IMR-90 (cell line): ENCODE measurements at regions not wholly inside any gene's neighbourhood (a gene's known extent, or its start where the extent isn't known, plus 50 kb on each side); places are given as distances from the start of the nearest gene placed in this dataset.

ENCODE experiments used
- ATAC-seq: fragments of 200-7000 bp; cut with Tn5 transposase; 2 replicates; pipeline ENCODE4 v1.9.1; 2020; ENCODE audit warnings: low read depth, mild to moderate bottlenecking, moderate library complexity
- BruUV-seq: library from RNA; stranded (reverse); fragments of 400-500 nt; replicated peaks from 2 replicates; lab custom pipeline; 2021; lab: Mats Ljungman, UMichigan
- CTCF ChIA-PET: fragments of 300-600 bp; formaldehyde crosslinking; extraction: SDS; loops from one replicate; lab custom pipeline; 2021; ENCODE audit warnings: antibody characterized with exemption; lab: Yijun Ruan, JAX
- POLR2A ChIA-PET: fragments of 300-600 bp; sonication (Branson Sonifier 250); formaldehyde crosslinking; loops from one replicate; lab custom pipeline; 2022; ENCODE audit warnings: antibody characterized with exemption; ENCODE audit not compliant: unreplicated experiment; lab: Charles Lee
- DNase-seq: peaks from one replicate; pipeline ENCODE4 v3.0.0; 2013
- H2AFZ ChIP-seq: replicated peaks from 2 replicates; pipeline ENCODE3; 2013; ENCODE audit warnings: low read length, mild to moderate bottlenecking; ENCODE audit not compliant: poor library complexity
- H2AK5ac ChIP-seq: 2 replicates; pipeline ENCODE4 v1.6.1; 2013; ENCODE audit warnings: low read depth, low read length, inconsistent platforms
- H2AK9ac ChIP-seq: replicated peaks from 2 replicates; pipeline ENCODE3; 2013; ENCODE audit warnings: mild to moderate bottlenecking, low read depth, low read length, moderate library complexity; ENCODE audit not compliant: poor library complexity
- H2BK120ac ChIP-seq: 2 replicates; pipeline ENCODE4 v1.6.1; 2013; ENCODE audit warnings: low read depth, low read length, inconsistent platforms
- H2BK15ac ChIP-seq: 3 replicates; pipeline ENCODE4 v1.6.1; 2013; ENCODE audit warnings: low read depth, low read length, inconsistent platforms
- H2BK20ac ChIP-seq: 2 replicates; pipeline ENCODE4 v1.6.1; 2013; ENCODE audit warnings: low read depth, mild to moderate bottlenecking, inconsistent platforms, low read length, moderate library complexity
- H2BK5ac ChIP-seq: 2 replicates; pipeline ENCODE4 v1.6.1; 2013; ENCODE audit warnings: mild to moderate bottlenecking, low read depth, low read length, inconsistent platforms; ENCODE audit not compliant: poor library complexity, severe bottlenecking
- H3K14ac ChIP-seq: replicated peaks from 2 replicates; pipeline ENCODE4 v1.6.1; 2013; ENCODE audit warnings: low read depth, low read length, inconsistent platforms
- H3K18ac ChIP-seq: 2 replicates; pipeline ENCODE4 v1.6.1; 2013; ENCODE audit warnings: low read depth, low read length, control low read depth
- H3K23ac ChIP-seq: 2 replicates; pipeline ENCODE4 v1.6.1; 2013; ENCODE audit warnings: low read depth, low read length, inconsistent platforms
- H3K27ac ChIP-seq: 2 replicates; pipeline ENCODE4 v1.5.1; 2013; ENCODE audit warnings: mild to moderate bottlenecking, control low read depth, low read length; ENCODE audit not compliant: insufficient read depth
- H3K27me3 ChIP-seq: 2 replicates; pipeline ENCODE4 v1.6.1; 2013; ENCODE audit warnings: low read length; ENCODE audit not compliant: control insufficient read depth, insufficient read depth
- H3K36me3 ChIP-seq: 2 replicates; pipeline ENCODE4 v1.6.1; 2013; ENCODE audit warnings: low read length, mixed read lengths; ENCODE audit not compliant: control insufficient read depth, insufficient read depth
- H3K4ac ChIP-seq: 2 replicates; pipeline ENCODE4 v1.6.1; 2013; ENCODE audit warnings: low read depth, low read length, inconsistent platforms
- H3K4me1 ChIP-seq: 2 replicates; pipeline ENCODE4 v1.6.1; 2013; ENCODE audit warnings: low read length, mixed read lengths; ENCODE audit not compliant: control insufficient read depth, insufficient read depth
- H3K4me2 ChIP-seq: 2 replicates; pipeline ENCODE4 v1.6.1; 2013; ENCODE audit warnings: low read depth, mild to moderate bottlenecking, control low read depth, low read length, moderate library complexity
- H3K4me3 ChIP-seq: 2 replicates; pipeline ENCODE4 v1.5.1; 2013; ENCODE audit warnings: low read depth, mild to moderate bottlenecking, control low read depth, low read length, moderate library complexity; ENCODE audit not compliant: insufficient read depth
- H3K56ac ChIP-seq: 2 replicates; pipeline ENCODE4 v1.6.1; 2013; ENCODE audit warnings: low read length, inconsistent platforms; ENCODE audit not compliant: insufficient read depth; ENCODE audit errors: extremely low read depth
- H3K79me1 ChIP-seq, 2 experiments: 2 replicates each; pipeline ENCODE4 v1.6.1; 2013; ENCODE audit warnings: low read length in 2 of 2, inconsistent platforms in 1 of 2, low read depth in 1 of 2
- H3K9ac ChIP-seq: 2 replicates; pipeline ENCODE4 v1.6.1; 2013; ENCODE audit warnings: low read depth, low read length, control low read depth
- H3K9me1 ChIP-seq: 2 replicates; pipeline ENCODE4 v1.6.1; 2013; ENCODE audit warnings: low read length, inconsistent platforms; ENCODE audit not compliant: insufficient read depth
- H3K9me3 ChIP-seq: 2 replicates; pipeline ENCODE4 v1.6.1; 2013; ENCODE audit warnings: low read length; ENCODE audit not compliant: control insufficient read depth, insufficient read depth
- H4K20me1 ChIP-seq: 2 replicates; pipeline ENCODE4 v1.6.1; 2013; ENCODE audit warnings: low read length, inconsistent platforms; ENCODE audit not compliant: insufficient read depth
- H4K5ac ChIP-seq: 2 replicates; pipeline ENCODE4 v1.6.1; 2013; ENCODE audit warnings: mild to moderate bottlenecking, low read depth, low read length, control low read depth
- H4K8ac ChIP-seq, 2 experiments: 2 replicates each; pipeline ENCODE4 v1.6.1; 2013; ENCODE audit warnings: low read depth in 2 of 2, low read length in 2 of 2, control low read depth in 1 of 2, inconsistent platforms in 1 of 2
- H4K91ac ChIP-seq: 2 replicates; pipeline ENCODE4 v1.6.1; 2013; ENCODE audit warnings: low read depth, low read length, inconsistent platforms; ENCODE audit not compliant: insufficient read depth
- BHLHE40 ChIP-seq: fragments of 150-350 bp; IDR thresholded peaks from 2 replicates; pipeline ENCODE4 v1.6.1; 2016; ENCODE audit warnings: mild to moderate bottlenecking, low read depth, low read length
- CHD1 ChIP-seq: IDR thresholded peaks from 2 replicates; pipeline ENCODE4 v1.6.1; 2012; ENCODE audit warnings: low read depth, low read length, improper control_type of control experiment
- CTCF ChIP-seq: conservative IDR thresholded peaks from 2 replicates; pipeline ENCODE4 v1.5.1; 2012; ENCODE audit warnings: mild to moderate bottlenecking, low read depth, low read length, improper control_type of control experiment
- ELK1 ChIP-seq: fragments of 150-350 bp; IDR thresholded peaks from 2 replicates; pipeline ENCODE4 v1.6.1; 2016; ENCODE audit warnings: low read depth, mild to moderate bottlenecking, low read length, moderate library complexity, borderline replicate concordance
- MAFK ChIP-seq: IDR thresholded peaks from 2 replicates; pipeline ENCODE4 v1.6.1; 2012; ENCODE audit warnings: low read depth, low read length, improper control_type of control experiment
- MAZ ChIP-seq: IDR thresholded peaks from 2 replicates; pipeline ENCODE4 v1.6.1; 2012; ENCODE audit warnings: low read depth, mild to moderate bottlenecking, low read length, improper control_type of control experiment, moderate library complexity, borderline replicate concordance
- NFE2L2 ChIP-seq: fragments of 150-350 bp; IDR thresholded peaks from 2 replicates; pipeline ENCODE4 v1.6.1; 2016; ENCODE audit warnings: low read depth, mild to moderate bottlenecking, low read length
- POLR2A ChIP-seq: IDR thresholded peaks from 2 replicates; pipeline ENCODE4 v1.6.1; 2012; ENCODE audit warnings: mild to moderate bottlenecking, low read depth, low read length
- RAD21 ChIP-seq: IDR thresholded peaks from 2 replicates; pipeline ENCODE4 v1.6.1; 2012; ENCODE audit warnings: low read length, improper control_type of control experiment
- RCOR1 ChIP-seq: IDR thresholded peaks from 2 replicates; pipeline ENCODE4 v1.6.1; 2012; ENCODE audit warnings: mild to moderate bottlenecking, low read length, improper control_type of control experiment; ENCODE audit not compliant: insufficient replicate concordance
- RFX5 ChIP-seq: IDR thresholded peaks from 2 replicates; pipeline ENCODE4 v1.8.0; 2012; ENCODE audit warnings: low read depth, mild to moderate bottlenecking, low read length, moderate library complexity
- SMC3 ChIP-seq: fragments of 150-350 bp; IDR thresholded peaks from 2 replicates; pipeline ENCODE4 v1.6.1; 2016; ENCODE audit warnings: low read depth, mild to moderate bottlenecking, antibody characterized with exemption, low read length, moderate library complexity
- dilution Hi-C: fragments of 300-500 bp; cut with HindIII; formaldehyde crosslinking; loops from one replicate; pipeline ENCODE4 v1.14.3; 2018; ENCODE audit warnings: low sequenced_read_pairs; ENCODE audit not compliant: unreplicated experiment
- in situ Hi-C: fragments of 300-500 bp; cut with MboI; formaldehyde crosslinking; loops from 3 replicates; pipeline ENCODE4 v1.14.3; 2019; ENCODE audit warnings: low sequenced_read_pairs, inconsistent platforms, mixed read lengths
- intact Hi-C: fragments of 100-400 bp; cut with micrococcal nuclease; formaldehyde crosslinking; loops from 2 replicates; pipeline ENCODE4 v1.10.0; 2022

GRCh38 chr5:117740268-117740667, 1165.6 kb upstream of the SEMA6A start:
- Histone ChIP-seq H3K9ac (no peak overlapping the region), H3K27ac (no peak overlapping the region), H2BK20ac (no peak overlapping the region), H3K23ac (no peak overlapping the region), H2BK5ac (no peak overlapping the region), H2BK15ac (no peak overlapping the region), H3K9me3 (no peaks in the 10 kb centered on the region), H2AK5ac (no peak overlapping the region), H3K56ac (no peak overlapping the region), H2AK9ac (no peak overlapping the region), H3K36me3 (no peaks in the 10 kb centered on the region), H4K20me1 (no peaks in the 10 kb centered on the region), H3K4me1 (no peaks in the 10 kb centered on the region), H3K4me3 (no peak overlapping the region), H2AFZ (no peak overlapping the region), H3K4ac (no peak overlapping the region), H3K14ac (no peak overlapping the region), H2BK120ac (no peak overlapping the region), H4K8ac (no peak overlapping the region), H3K27me3 (no peaks in the 10 kb centered on the region), H4K5ac (no peak overlapping the region), H3K9me1 (no peaks in the 10 kb centered on the region), H3K4me2 (no peak overlapping the region), H3K18ac (no peak overlapping the region), H3K79me1 (no peaks in the 10 kb centered on the region), H4K91ac (no peak overlapping the region)
- TF ChIP-seq SMC3 (no peak), CHD1 (no peak), RAD21 (no peak), RCOR1 (no peak), MAZ (no peak), RFX5 (no peak), BHLHE40 (no peak), MAFK (no peak), CTCF (no peak), NFE2L2 (no peak), ELK1 (no peak), POLR2A (no peak)
- in situ Hi-C loops (no loop called here), dilution Hi-C loops (no loop called here), intact Hi-C loops (no loop called here)
- POLR2A ChIA-PET = no interaction called here
- no peak for DNase-seq
- ATAC-seq = no peak
- no TSS peak for BruUV-seq
- CTCF ChIA-PET = no interaction called here
